Activated CD4-positive, alpha-beta T cell treated with anti-CD3 and anti-CD28 coated beads for 1 hour (primary cell): ENCODE measurements at regions not wholly inside any gene's neighbourhood (a gene's known extent, or its start where the extent isn't known, plus 50 kb on each side); places are given as distances from the start of the nearest gene placed in this dataset.
A peak's percentile ranks its signal among the peaks of the same experiment; 100 is the strongest.

Experiments used
- DNase-seq: peaks from one replicate; pipeline ENCODE4 v3.0.0-alpha.2; 2020

- DNase-seq: no peak
Observed at GRCh38 chr22:18731075-18731666, 119.5 kb upstream of the RIMBP3 start.

DNA sequence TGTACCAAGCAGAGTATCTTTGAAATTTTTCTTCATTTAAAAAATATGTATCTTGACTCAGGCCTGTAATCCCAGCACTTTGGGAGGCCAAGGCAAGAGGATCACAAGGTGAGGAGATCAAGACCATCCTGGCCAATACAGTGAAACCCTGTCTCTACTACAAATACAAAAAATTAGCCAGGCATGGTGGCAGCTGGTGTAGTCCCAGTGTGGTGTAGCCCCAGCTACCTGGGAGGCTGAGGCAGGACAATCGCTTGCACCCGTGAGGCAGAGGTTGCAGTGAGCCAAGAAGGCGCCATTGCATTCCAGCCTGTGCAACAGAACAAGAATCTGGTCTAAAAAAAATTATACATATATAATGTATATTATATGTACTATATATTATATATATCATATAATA, 118.7 kb upstream of the RIMBP3 start:
- peak; percentile 52 for DNase-seq
